ENCODE measurements at regions not wholly inside any gene's neighbourhood (a gene's known extent, or its start where the extent isn't known, plus 50 kb on each side); places are given as distances from the start of the nearest gene placed in this dataset.

DNA sequence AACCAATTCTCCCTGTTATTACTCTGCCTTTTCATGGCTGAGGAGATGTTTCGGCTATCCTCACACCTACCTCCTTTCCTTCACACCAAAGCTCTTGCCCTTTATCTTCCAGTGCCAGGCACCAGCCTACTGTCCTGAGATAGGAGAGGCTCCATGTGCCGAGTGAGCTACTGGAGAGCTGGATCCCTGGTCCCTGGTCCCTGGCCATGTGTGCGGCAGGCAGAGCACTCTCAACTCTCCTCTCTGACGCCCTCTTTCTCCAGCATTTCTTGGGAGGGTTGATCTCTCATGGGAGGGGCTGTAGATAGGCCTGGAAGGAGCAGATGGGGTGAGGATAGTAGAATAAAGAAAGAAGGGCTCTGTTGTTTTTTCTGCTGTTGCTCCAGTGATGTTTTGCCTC is 277.1 kb upstream of the UMPS start:
- DNase-seq: no peak

DNA sequence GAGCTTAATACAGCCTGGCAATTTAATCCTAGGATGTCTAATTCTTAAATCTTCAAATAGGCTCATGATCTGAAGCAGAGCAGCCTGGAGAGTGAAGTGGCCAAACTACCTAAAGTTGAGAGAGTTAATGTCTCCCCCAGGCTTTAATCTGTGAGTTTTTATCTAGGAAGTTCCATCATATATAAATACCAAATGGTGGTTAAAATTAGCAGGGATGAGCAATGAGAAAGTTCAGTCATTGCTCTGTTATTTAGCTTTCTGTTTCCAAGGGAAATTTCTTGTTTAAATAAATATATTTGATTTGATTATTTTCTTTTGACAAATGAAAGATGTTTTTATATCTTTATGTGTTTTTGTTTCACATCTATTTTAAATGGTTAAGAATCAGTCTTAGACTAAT is 274.4 kb upstream of the UMPS start:
- no peak for DNase-seq

- no peak for DNase-seq
Observed at GRCh38 chr3:124456506-124456905, 273.7 kb upstream of the UMPS start.

DNA sequence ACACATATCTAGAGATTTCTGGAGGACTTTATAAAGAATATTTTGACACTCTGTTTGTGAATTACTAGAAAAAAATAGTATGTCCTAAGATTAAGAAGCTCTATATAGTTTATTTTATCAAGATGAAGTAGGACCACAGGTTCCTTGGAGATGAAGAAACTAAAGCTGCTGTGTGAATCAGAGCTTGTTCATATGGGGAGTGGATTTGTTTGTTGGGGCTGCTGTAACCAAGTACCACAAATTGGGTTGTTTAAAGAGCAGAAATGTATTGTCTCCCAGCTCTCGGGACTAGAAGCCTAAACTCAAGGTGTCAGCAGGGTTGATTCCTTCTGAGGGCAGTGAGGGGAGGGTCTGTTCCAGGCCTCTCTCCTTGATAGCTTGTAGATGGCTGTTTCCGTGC is 270.6 kb upstream of the UMPS start:
- no peak for DNase-seq

- no peak for DNase-seq
Observed at GRCh38 chr3:124461126-124461525, 269.1 kb upstream of the UMPS start.

DNA sequence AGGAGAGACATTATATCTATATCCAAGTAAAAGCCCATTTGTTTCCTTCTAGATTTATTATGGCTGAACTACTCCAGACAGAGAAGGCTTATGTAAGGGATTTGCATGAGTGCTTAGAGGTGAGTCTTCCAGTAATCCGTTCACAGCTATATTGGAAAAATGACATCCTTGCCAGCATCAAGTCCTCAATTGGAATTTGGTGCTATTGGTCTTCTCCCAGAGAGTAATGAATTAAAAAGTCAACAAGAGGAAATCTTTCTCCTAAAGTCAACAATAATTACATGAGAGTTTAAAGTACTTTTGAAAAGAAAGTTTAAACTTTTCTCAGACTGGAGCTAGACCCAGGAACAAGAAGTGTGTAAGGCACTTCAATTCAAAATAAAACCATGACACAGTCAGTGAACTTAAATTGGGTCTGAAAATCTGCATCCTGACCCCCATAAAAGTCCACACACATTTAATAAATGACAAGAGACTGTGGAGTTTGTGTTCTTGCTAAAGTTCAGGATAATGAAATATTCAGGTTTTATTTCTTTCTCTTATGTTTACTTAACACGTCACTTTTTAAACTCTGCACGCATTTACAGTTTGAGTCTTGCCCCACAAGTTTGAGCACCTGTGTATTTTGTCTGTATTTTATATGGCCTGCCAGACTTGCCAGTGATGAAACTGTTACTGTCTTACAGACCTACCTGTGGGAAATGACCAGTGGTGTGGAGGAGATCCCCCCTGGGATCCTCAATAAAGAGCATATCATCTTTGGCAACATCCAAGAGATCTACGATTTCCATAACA is 268.2 kb upstream of the UMPS start:
- no peak for DNase-seq

DNA sequence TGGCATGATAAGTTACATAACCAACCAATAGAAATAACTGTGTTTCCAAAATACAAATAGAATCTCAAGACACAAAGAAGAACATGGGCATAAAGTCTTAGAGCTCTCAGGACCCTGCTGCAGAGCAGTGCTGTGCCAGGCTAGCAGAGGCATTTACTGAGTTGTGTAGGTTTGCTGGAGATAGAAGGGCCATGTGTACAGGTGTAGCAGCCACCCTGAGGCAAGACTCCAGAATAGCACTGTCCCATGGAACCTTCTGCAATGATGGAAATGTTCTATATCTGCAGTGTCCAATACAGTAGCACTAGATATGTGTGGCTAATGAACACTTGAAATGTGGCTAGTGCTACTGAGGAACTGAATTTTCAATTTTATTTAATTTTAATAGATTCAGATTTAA is 267.0 kb upstream of the UMPS start:
- DNase-seq: no peak

DNA sequence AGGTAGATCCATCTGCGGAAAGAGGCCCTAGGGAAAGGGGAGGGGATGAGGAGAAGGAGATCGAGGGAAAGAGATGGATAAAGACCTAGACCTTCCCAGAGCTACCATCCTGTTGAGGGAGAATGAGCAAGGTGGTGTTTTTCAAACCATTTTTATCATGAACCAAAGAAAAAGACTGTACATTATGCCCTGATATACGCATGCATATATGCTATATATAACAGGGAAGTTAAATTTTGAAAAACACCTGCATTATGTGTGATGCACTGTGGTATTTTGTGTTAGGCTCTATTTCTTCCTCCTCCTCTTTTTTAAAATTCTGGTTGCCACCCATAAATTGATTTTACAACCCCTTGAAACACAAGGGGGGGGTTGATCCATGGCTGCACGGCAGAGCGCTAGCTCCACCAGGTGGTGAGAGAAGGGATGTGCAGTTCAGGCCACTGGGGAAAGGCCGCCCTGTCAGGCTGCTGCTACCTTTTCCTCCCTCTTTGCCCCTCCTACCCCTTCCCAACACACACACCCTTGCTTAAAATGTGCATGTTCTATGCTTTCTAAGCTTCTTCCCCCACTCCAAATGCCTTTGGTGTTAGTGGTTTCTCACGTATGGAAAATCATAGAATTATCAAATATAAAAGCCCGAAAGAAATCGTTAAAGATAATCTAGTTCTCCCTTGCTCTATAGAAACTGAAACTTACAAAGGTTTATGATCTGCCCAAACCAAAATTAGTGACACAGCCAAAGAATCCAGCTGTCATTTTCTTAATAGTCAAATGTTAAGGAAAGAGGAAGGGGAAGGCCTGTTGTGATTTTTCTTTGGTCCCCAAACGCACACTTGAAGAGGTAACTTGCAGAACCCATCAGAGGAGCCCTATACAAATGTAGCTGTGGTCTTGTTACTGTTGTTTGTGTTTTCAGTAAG is 262.0 kb upstream of the UMPS start:
- DNase-seq: peak; percentile 65

GRCh38 chr3:124469555-124469954 is 260.7 kb upstream of the UMPS start:
- DNase-seq: no peak

- no peak for DNase-seq
Observed at GRCh38 chr3:124478830-124479229, 251.4 kb upstream of the UMPS start.

GRCh38 chr3:124483915-124484470 is 246.3 kb upstream of the UMPS start:
- no peak for DNase-seq

- no peak for DNase-seq
Observed at GRCh38 chr3:124486324-124486723, 243.9 kb upstream of the UMPS start.

DNA sequence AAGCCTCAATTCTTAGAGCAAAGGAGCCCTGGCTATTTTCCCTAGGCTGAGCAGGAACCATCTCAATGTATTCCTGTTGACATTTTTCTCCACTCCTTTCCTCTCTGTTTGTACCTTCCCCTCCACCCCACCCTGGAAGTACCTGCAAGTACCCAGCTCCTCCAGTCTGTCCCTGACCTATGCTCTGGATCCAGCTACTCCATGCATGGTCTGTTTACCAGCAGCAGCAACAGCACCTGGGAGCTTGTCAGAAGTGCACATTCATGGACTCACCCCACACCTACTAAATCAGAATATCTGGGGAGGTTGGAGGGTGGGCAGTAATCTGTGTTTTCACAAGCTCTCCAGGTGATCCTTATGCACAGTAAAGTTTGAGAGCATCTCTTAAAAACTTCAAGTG is 240.7 kb upstream of the UMPS start:
- DNase-seq: no peak

- no peak for DNase-seq
Observed at GRCh38 chr3:124491098-124491497, 239.2 kb upstream of the UMPS start.

GRCh38 chr3:124491875-124492274 is 238.4 kb upstream of the UMPS start:
- no peak for DNase-seq

GRCh38 chr3:124492824-124493223 is 237.4 kb upstream of the UMPS start:
- peak; percentile 11 for DNase-seq

GRCh38 chr3:124496061-124496460 is 234.2 kb upstream of the UMPS start:
- no peak for DNase-seq

- DNase-seq: no peak
Observed at GRCh38 chr3:124497487-124497886, 232.8 kb upstream of the UMPS start.

- DNase-seq: no peak
Observed at GRCh38 chr3:124498891-124499290, 231.4 kb upstream of the UMPS start.

DNA sequence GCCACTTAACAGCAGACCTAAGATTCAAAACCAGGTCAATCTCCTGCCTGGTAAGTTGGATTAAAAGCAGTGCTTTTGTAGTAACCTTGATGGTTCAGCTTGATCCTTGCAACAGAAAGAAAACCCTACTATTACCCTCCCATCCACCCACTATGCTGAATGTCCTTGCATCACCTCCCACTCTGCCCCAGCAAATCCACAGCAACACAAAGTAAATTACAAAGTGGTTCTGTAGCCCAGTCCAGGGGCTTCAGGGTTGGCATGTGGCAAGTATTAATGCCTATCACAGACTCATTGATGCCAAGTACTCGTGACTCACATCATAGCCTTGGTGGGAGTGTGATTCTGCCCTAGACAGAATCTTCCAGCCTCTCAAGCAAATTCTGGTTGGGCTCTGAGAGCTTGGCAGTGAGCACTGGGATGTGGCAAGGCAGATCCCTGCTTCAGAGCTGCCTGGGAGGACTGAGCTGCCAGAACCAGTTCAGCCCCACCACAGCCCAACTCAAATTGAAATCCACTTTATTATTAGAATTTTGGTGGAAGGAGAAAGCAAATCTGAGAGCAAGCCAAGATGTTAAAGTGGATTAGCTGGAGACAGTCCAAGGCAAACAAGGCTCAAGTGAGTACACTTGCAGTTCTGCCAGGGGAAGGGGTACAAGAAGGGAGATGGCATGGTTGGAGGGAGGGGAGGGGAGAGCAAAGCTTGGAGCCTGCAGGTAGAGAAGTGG is 225.8 kb upstream of the UMPS start:
- DNase-seq: no peak

- no peak for DNase-seq
Observed at GRCh38 chr3:124509884-124510283, 220.4 kb upstream of the UMPS start.

DNA sequence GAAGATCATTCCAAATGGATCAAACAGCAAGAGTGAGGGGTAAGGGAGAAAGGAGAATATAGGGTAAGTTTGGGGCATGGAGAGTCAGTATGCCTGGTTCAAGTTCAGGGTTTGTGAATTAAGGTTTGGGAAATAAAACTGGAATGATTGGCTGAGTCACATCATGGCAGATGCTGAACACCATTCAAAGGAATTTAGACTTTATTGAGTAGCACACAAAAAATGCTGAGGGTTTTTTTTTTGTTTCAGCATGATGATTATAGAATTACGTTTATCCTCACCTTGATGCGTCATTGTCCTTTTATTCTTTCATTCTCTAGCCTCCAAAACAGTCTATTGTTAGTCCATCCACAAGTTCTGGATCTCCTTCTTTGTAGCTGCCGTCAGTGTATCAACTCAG is 220.0 kb upstream of the UMPS start:
- DNase-seq: no peak

All from activated CD4-positive, alpha-beta T cell treated with anti-CD3 and anti-CD28 coated beads, Interleukin-2, Interleukin-6, amounts not matched to agents 100 ng/mL and 50 ng/mL, durations not matched to agents 16 hours and 8 hours (primary cell).